Effector memory CD4-positive, alpha-beta T cell (primary cell): ENCODE measurements at regions not wholly inside any gene's neighbourhood (a gene's known extent, or its start where the extent isn't known, plus 50 kb on each side); places are given as distances from the start of the nearest gene placed in this dataset.

Experiments used
- DNase-seq, 3 donors: peaks; one replicate each; pipeline ENCODE4 v3.0.0-alpha.2; 2020
- H3K27ac ChIP-seq: 2 replicates; pipeline ENCODE4 v1.7.0; 2013; ENCODE audit warnings: mild to moderate bottlenecking, low read length, moderate library complexity; ENCODE audit not compliant: insufficient read depth, poor library complexity, severe bottlenecking
- H3K27me3 ChIP-seq: replicated peaks from 2 replicates; pipeline ENCODE4 v1.7.0; 2013; ENCODE audit warnings: mild to moderate bottlenecking, low read length; ENCODE audit not compliant: insufficient read depth, control insufficient read depth, poor library complexity, severe bottlenecking
- H3K36me3 ChIP-seq: 2 replicates; pipeline ENCODE4 v1.7.0; 2013; ENCODE audit warnings: mild to moderate bottlenecking, low read length, moderate library complexity; ENCODE audit not compliant: control insufficient read depth, insufficient read depth
- H3K4me1 ChIP-seq: 2 replicates; pipeline ENCODE4 v1.7.0; 2013; ENCODE audit warnings: low read length, mild to moderate bottlenecking; ENCODE audit not compliant: control insufficient read depth, insufficient read depth, poor library complexity, severe bottlenecking
- H3K4me3 ChIP-seq: 2 replicates; pipeline ENCODE4 v1.7.0; 2013; ENCODE audit warnings: low read length, low read depth, mild to moderate bottlenecking; ENCODE audit not compliant: insufficient read depth, poor library complexity, severe bottlenecking
- H3K9me3 ChIP-seq: 2 replicates; pipeline ENCODE4 v1.7.0; 2013; ENCODE audit warnings: mild to moderate bottlenecking, low read length, moderate library complexity; ENCODE audit not compliant: control insufficient read depth

GRCh38 chr17:72336804-72337070 is 215.9 kb downstream of the SOX9 start:
- Histone ChIP-seq H3K4me1 (no peaks in the 10 kb centered on the region), H3K9me3 (no peaks in the 10 kb centered on the region), H3K27ac (no peak overlapping the region), H3K36me3 (no peaks in the 10 kb centered on the region), H3K4me3 (no peak overlapping the region), H3K27me3 (no peaks in the 10 kb centered on the region)
- DNase-seq, result no peak

GRCh38 chr17:72338304-72338703 is 217.5 kb downstream of the SOX9 start:
- no peaks in the 10 kb centered on the region for H3K9me3 ChIP-seq
- H3K4me1 ChIP-seq, result no peaks in the 10 kb centered on the region
- H3K36me3 ChIP-seq, result no peaks in the 10 kb centered on the region
- H3K4me3 ChIP-seq, result no peak overlapping the region
- no peak for DNase-seq
- H3K27ac ChIP-seq, result no peak overlapping the region
- H3K27me3 ChIP-seq, result no peaks in the 10 kb centered on the region

GRCh38 chr17:72338847-72339790 is 218.3 kb downstream of the SOX9 start:
- no peak overlapping the region for H3K27ac ChIP-seq
- H3K36me3 ChIP-seq, result no peaks in the 10 kb centered on the region
- no peaks in the 10 kb centered on the region for H3K4me1 ChIP-seq
- H3K9me3 ChIP-seq, result no peaks in the 10 kb centered on the region
- no peak for DNase-seq
- H3K27me3 ChIP-seq, result no peaks in the 10 kb centered on the region
- H3K4me3 ChIP-seq, result no peak overlapping the region

GRCh38 chr17:72340836-72341235 is 220.0 kb downstream of the SOX9 start:
- no peak overlapping the region for H3K4me3 ChIP-seq
- no peak overlapping the region for H3K27ac ChIP-seq
- no peak for DNase-seq
- no peaks in the 10 kb centered on the region for H3K27me3 ChIP-seq
- H3K4me1 ChIP-seq, result no peaks in the 10 kb centered on the region
- H3K36me3 ChIP-seq, result no peaks in the 10 kb centered on the region
- no peaks in the 10 kb centered on the region for H3K9me3 ChIP-seq

- Histone ChIP-seq H3K27ac (no peak overlapping the region), H3K4me1 (no peaks in the 10 kb centered on the region), H3K9me3 (no peaks in the 10 kb centered on the region), H3K36me3 (no peaks in the 10 kb centered on the region), H3K4me3 (no peak overlapping the region), H3K27me3 (no peaks in the 10 kb centered on the region)
- no peak for DNase-seq
These were observed 221.2 kb downstream of the SOX9 start for GRCh38 chr17:72342061-72342460.

- Histone ChIP-seq H3K27me3 (no peaks in the 10 kb centered on the region), H3K4me1 (no peaks in the 10 kb centered on the region), H3K27ac (no peak overlapping the region), H3K9me3 (no peaks in the 10 kb centered on the region), H3K4me3 (no peak overlapping the region), H3K36me3 (no peaks in the 10 kb centered on the region)
- DNase-seq, result no peak
These were observed 222.1 kb downstream of the SOX9 start for GRCh38 chr17:72342627-72343527.

GRCh38 chr17:72343911-72344310 is 223.1 kb downstream of the SOX9 start:
- H3K9me3 ChIP-seq, result no peaks in the 10 kb centered on the region
- no peaks in the 10 kb centered on the region for H3K27me3 ChIP-seq
- no peak overlapping the region for H3K27ac ChIP-seq
- no peak for DNase-seq
- no peaks in the 10 kb centered on the region for H3K36me3 ChIP-seq
- H3K4me1 ChIP-seq, result no peaks in the 10 kb centered on the region
- H3K4me3 ChIP-seq, result no peak overlapping the region

GRCh38 chr17:72344613-72345012 is 223.8 kb downstream of the SOX9 start:
- Histone ChIP-seq H3K4me1 (no peaks in the 10 kb centered on the region), H3K9me3 (no peaks in the 10 kb centered on the region), H3K4me3 (no peak overlapping the region), H3K27ac (no peak overlapping the region), H3K27me3 (no peaks in the 10 kb centered on the region), H3K36me3 (no peaks in the 10 kb centered on the region)
- no peak for DNase-seq

- H3K9me3 ChIP-seq, result no peaks in the 10 kb centered on the region
- H3K36me3 ChIP-seq, result no peaks in the 10 kb centered on the region
- no peak overlapping the region for H3K4me3 ChIP-seq
- no peaks in the 10 kb centered on the region for H3K27me3 ChIP-seq
- H3K4me1 ChIP-seq, result no peaks in the 10 kb centered on the region
- no peak for DNase-seq
- no peak overlapping the region for H3K27ac ChIP-seq
These were observed 224.3 kb downstream of the SOX9 start for GRCh38 chr17:72345088-72345487.

- Histone ChIP-seq H3K4me3 (no peak overlapping the region), H3K27ac (no peak overlapping the region), H3K4me1 (no peaks in the 10 kb centered on the region), H3K27me3 (no peaks in the 10 kb centered on the region), H3K9me3 (no peaks in the 10 kb centered on the region), H3K36me3 (no peaks in the 10 kb centered on the region)
- no peak for DNase-seq
These were observed 224.7 kb downstream of the SOX9 start for GRCh38 chr17:72345536-72345935.
